PC-3 (cell line): ENCODE measurements at regions not wholly inside any gene's neighbourhood (a gene's known extent, or its start where the extent isn't known, plus 50 kb on each side); places are given as distances from the start of the nearest gene placed in this dataset.

Experiments
- EZH2 ChIP-seq: fragments of 300-600 bp; sonication (generic); IDR thresholded peaks from one replicate; pipeline ENCODE4 v1.6.1; 2017; ENCODE audit warnings: antibody characterized with exemption, mild to moderate bottlenecking, low read length; ENCODE audit not compliant: unreplicated experiment
- EZH2phosphoT487 ChIP-seq: fragments of 300-600 bp; sonication (generic); IDR thresholded peaks from 2 replicates; pipeline ENCODE4 v1.6.1; 2018; ENCODE audit warnings: mild to moderate bottlenecking, antibody characterized with exemption, low read length, borderline replicate concordance
- TF ChIP-seq, protein P1 (sequence below): fragments of 300-600 bp; sonication (generic); conservative IDR thresholded peaks from 2 replicates; pipeline ENCODE4 v1.5.1; 2017; ENCODE audit warnings: antibody characterized with exemption, low read depth, mild to moderate bottlenecking, low read length

DNA sequence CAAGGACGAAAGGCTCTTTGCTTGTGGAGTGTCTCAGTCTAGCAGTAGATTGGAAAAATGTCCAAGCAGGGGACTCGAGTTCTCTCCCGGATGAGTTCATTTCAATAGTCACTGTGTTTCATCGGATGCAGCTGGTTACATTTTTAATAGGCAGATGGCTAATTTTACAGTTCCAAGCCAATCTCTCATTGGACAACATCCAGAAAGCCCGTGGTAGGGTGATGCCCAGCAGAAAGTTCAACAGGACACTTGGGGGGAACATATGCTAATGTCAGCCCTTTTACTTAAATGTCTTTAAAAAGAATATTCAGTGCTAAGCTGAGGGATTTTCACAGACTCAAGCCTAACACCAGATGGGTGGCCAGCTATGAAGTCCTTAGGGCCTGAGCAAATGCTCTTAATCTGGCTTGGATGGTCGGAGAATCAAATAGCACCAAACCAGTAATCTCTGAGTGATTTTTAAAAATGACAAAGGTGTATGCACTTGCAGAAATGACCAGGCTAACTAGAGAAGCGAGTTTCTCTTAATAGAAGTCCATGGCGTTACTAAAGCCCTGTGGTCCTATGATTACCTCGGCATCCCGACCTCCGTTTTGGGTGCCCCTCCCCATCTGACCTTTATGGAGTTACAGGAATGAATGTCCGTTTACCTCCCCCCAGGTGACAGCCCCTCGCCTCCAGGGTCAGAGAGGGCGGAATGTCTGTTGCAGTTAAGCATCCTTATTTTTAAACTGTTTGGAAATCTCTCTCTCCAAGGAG lies 289.2 kb upstream of the SALL1 start:
- TF ChIP-seq, protein P1, sequence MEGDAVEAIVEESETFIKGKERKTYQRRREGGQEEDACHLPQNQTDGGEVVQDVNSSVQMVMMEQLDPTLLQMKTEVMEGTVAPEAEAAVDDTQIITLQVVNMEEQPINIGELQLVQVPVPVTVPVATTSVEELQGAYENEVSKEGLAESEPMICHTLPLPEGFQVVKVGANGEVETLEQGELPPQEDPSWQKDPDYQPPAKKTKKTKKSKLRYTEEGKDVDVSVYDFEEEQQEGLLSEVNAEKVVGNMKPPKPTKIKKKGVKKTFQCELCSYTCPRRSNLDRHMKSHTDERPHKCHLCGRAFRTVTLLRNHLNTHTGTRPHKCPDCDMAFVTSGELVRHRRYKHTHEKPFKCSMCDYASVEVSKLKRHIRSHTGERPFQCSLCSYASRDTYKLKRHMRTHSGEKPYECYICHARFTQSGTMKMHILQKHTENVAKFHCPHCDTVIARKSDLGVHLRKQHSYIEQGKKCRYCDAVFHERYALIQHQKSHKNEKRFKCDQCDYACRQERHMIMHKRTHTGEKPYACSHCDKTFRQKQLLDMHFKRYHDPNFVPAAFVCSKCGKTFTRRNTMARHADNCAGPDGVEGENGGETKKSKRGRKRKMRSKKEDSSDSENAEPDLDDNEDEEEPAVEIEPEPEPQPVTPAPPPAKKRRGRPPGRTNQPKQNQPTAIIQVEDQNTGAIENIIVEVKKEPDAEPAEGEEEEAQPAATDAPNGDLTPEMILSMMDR: no peak
- no peak for TF ChIP-seq EZH2
- no peak for TF ChIP-seq EZH2phosphoT487
